Mesenchymal stem cell (in vitro differentiated cells and primary cell): ENCODE measurements at regions not wholly inside any gene's neighbourhood (a gene's known extent, or its start where the extent isn't known, plus 50 kb on each side); places are given as distances from the start of the nearest gene placed in this dataset.
A peak's percentile ranks its signal among the peaks of the same experiment; 100 is the strongest.

Experiments
- DNase-seq: peaks from one replicate; pipeline ENCODE4 v3.0.0-alpha.2; 2013
- H2AFZ ChIP-seq: one replicate; pipeline ENCODE4 v1.6.1; 2013; ENCODE audit warnings: low read depth, mild to moderate bottlenecking, control low read depth, inconsistent platforms, low read length, moderate library complexity
- H2AK5ac ChIP-seq: 2 replicates; pipeline ENCODE4 v1.6.1; 2013; ENCODE audit warnings: low read length, moderate library complexity, mild to moderate bottlenecking, inconsistent platforms; ENCODE audit not compliant: severe bottlenecking
- H2BK120ac ChIP-seq: one replicate; pipeline ENCODE4 v1.6.1; 2013; ENCODE audit warnings: low read depth, mild to moderate bottlenecking, inconsistent platforms, low read length, moderate library complexity
- H2BK12ac ChIP-seq, 2 experiments: one replicate each; pipeline ENCODE4 v1.6.1; 2013; ENCODE audit warnings: inconsistent platforms in 2 of 2, low read length in 2 of 2, mild to moderate bottlenecking in 2 of 2, moderate library complexity in 2 of 2, control low read depth in 1 of 2
- H2BK15ac ChIP-seq: one replicate; pipeline ENCODE4 v1.6.1; 2013; ENCODE audit warnings: mild to moderate bottlenecking, low read depth, inconsistent platforms; ENCODE audit not compliant: poor library complexity, severe bottlenecking
- H2BK5ac ChIP-seq: 2 replicates; pipeline ENCODE4 v1.6.1; 2013; ENCODE audit warnings: low read depth, mild to moderate bottlenecking, low read length, control low read depth, inconsistent platforms; ENCODE audit not compliant: poor library complexity, severe bottlenecking
- H3K14ac ChIP-seq, 2 experiments: one replicate each; pipeline ENCODE4 v1.6.1; 2013; ENCODE audit warnings: inconsistent platforms in 2 of 2, low read length in 2 of 2, control low read depth in 1 of 2, mild to moderate bottlenecking in 1 of 2, moderate library complexity in 1 of 2
- H3K18ac ChIP-seq, 2 experiments: one replicate each; pipeline ENCODE4 v1.6.1; 2013; ENCODE audit warnings: inconsistent platforms in 2 of 2, low read length in 2 of 2, control low read depth in 1 of 2, low read depth in 1 of 2, mild to moderate bottlenecking in 1 of 2
- H3K23ac ChIP-seq, 2 experiments: one replicate each; pipeline ENCODE4 v1.6.1; 2013; ENCODE audit warnings: inconsistent platforms in 2 of 2, low read length in 2 of 2, mild to moderate bottlenecking in 2 of 2, moderate library complexity in 2 of 2, control low read depth in 1 of 2
- H3K27ac ChIP-seq: 2 replicates; pipeline ENCODE4 v1.5.1; 2013; ENCODE audit warnings: mild to moderate bottlenecking, moderate library complexity, low read length, control low read depth, inconsistent platforms; ENCODE audit not compliant: poor library complexity, severe bottlenecking
- H3K27me3 ChIP-seq, 2 experiments: 2 replicates each; pipeline versions ENCODE4 v1.6.1 to v1.7.0; 2013; ENCODE audit warnings: low read length in 2 of 2, mild to moderate bottlenecking in 2 of 2, moderate library complexity in 2 of 2, control low read depth in 1 of 2, inconsistent platforms in 1 of 2; ENCODE audit not compliant: control insufficient read depth in 1 of 2, insufficient read depth in 1 of 2
- H3K36me3 ChIP-seq, 2 experiments: 2 replicates each; pipeline versions ENCODE4 v1.6.1 to v1.7.0; 2013; ENCODE audit warnings: low read length in 2 of 2, control low read depth in 1 of 2, inconsistent platforms in 1 of 2, low read depth in 1 of 2, mild to moderate bottlenecking in 1 of 2; ENCODE audit not compliant: insufficient read depth in 2 of 2, control insufficient read depth in 1 of 2
- H3K4ac ChIP-seq, 2 experiments: one replicate each; pipeline ENCODE4 v1.6.1; 2013; ENCODE audit warnings: inconsistent platforms in 2 of 2, low read length in 2 of 2, mild to moderate bottlenecking in 2 of 2, moderate library complexity in 2 of 2, control low read depth in 1 of 2, low read depth in 1 of 2
- H3K4me1 ChIP-seq: 2 replicates; pipeline ENCODE4 v1.6.1; 2013; ENCODE audit warnings: low read depth, low read length, control low read depth; ENCODE audit not compliant: control insufficient read depth, insufficient read depth
- H3K4me2 ChIP-seq: 2 replicates; pipeline ENCODE4 v1.6.1; 2013; ENCODE audit warnings: low read length, mild to moderate bottlenecking, inconsistent platforms; ENCODE audit not compliant: poor library complexity, severe bottlenecking
- H3K4me3 ChIP-seq, 2 experiments: 2 replicates each; pipeline versions ENCODE4 v1.5.1 to v1.7.0; 2013; ENCODE audit warnings: low read length in 2 of 2, mild to moderate bottlenecking in 2 of 2, control low read depth in 1 of 2, low read depth in 1 of 2; ENCODE audit not compliant: insufficient read depth in 1 of 2
- H3K79me1 ChIP-seq: replicated peaks from 2 replicates; pipeline ENCODE4 v1.6.1; 2013; ENCODE audit warnings: mild to moderate bottlenecking, control low read depth, low read length, inconsistent platforms; ENCODE audit not compliant: poor library complexity, severe bottlenecking
- H3K9ac ChIP-seq: 2 replicates; pipeline ENCODE4 v1.7.0; 2013; ENCODE audit warnings: mild to moderate bottlenecking, low read length, moderate library complexity
- H3K9me3 ChIP-seq: 2 replicates; pipeline ENCODE4 v1.7.0; 2013; ENCODE audit warnings: mild to moderate bottlenecking, low read length; ENCODE audit not compliant: control insufficient read depth
- H4K8ac ChIP-seq: one replicate; pipeline ENCODE4 v1.6.1; 2013; ENCODE audit warnings: inconsistent platforms, mild to moderate bottlenecking, low read length, moderate library complexity
- H4K91ac ChIP-seq: one replicate; pipeline ENCODE4 v1.6.1; 2013; ENCODE audit warnings: mild to moderate bottlenecking, low read length, inconsistent platforms
- WGBS: methylation state at CpG from one replicate; pipeline ENCODE4 v1.1.7; 2013; ENCODE audit warnings: mixed read lengths; 5-methylcytosine and 5-hydroxymethylcytosine counted together

- H4K91ac ChIP-seq, result no peak overlapping the region
- H3K14ac ChIP-seq, result no peak overlapping the region
- H3K27ac ChIP-seq, result no peak overlapping the region
- H3K9me3 ChIP-seq, result peaks cover 2% of the 10 kb centered on the region
- no peaks in the 10 kb centered on the region for H3K27me3 ChIP-seq
- no peaks in the 10 kb centered on the region for H3K4me1 ChIP-seq
- peaks cover 0 to 18% of the 10 kb centered on the region in 2 experiments for H3K36me3 ChIP-seq
- H2BK15ac ChIP-seq, result no peak overlapping the region
- no peak overlapping the region for H3K4ac ChIP-seq
- no peak overlapping the region for H2BK5ac ChIP-seq
- no peak overlapping the region for H3K23ac ChIP-seq
- H3K4me2 ChIP-seq, result no peak overlapping the region
- WGBS, result 90% methylated on average over 8 of the region's 10 CpGs
- no peak overlapping the region for H4K8ac ChIP-seq
- H3K9ac ChIP-seq, result no peak overlapping the region
- H2BK12ac ChIP-seq, result no peak overlapping the region
- no peaks in the 10 kb centered on the region for H3K79me1 ChIP-seq
- no peak overlapping the region for H2AFZ ChIP-seq
- H3K4me3 ChIP-seq, result no peak overlapping the region
- H3K18ac ChIP-seq, result no peak overlapping the region
- H2BK120ac ChIP-seq, result no peak overlapping the region
- no peak overlapping the region for H2AK5ac ChIP-seq
- peak; percentile 8 for DNase-seq
Observed at GRCh38 chr7:139159900-139160675, 50.6 kb upstream of the ZC3HAV1 start.

DNA sequence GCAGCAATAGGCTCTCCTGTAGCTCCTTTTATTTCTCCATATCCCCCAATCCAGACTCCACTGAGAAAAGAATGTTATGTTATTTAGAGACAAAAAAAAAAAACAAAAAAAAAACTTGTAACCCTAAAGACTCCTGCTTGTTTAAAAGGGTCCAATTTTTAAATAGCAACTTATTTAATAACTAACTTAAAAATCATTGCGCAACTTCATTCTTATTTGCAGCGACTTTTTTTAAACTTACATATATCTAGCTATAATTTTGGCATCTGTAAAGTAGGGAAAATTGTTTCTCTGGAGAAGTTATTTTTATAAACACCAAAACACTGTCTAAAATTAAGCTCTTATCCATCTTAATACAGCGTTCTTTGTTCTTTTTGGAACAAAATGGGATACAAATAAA, 59.0 kb upstream of the ZC3HAV1 start:
- no peak for DNase-seq
- no peak overlapping the region for H2AFZ ChIP-seq
- no peaks in the 10 kb centered on the region for H3K4me1 ChIP-seq
- H4K91ac ChIP-seq, result no peak overlapping the region
- no peak overlapping the region for H3K23ac ChIP-seq
- no peak overlapping the region for H2BK120ac ChIP-seq
- H3K4me2 ChIP-seq, result no peak overlapping the region
- no peak overlapping the region for H3K14ac ChIP-seq
- H2BK12ac ChIP-seq, result no peak overlapping the region
- H3K4me3 ChIP-seq, result no peak overlapping the region
- no CpG with 5 or more reads among the region's 3 CpGs for WGBS
- no peak overlapping the region for H3K27ac ChIP-seq
- no peak overlapping the region for H3K9ac ChIP-seq
- no peak overlapping the region for H2BK15ac ChIP-seq
- no peaks in the 10 kb centered on the region for H3K9me3 ChIP-seq
- H2AK5ac ChIP-seq, result no peak overlapping the region
- H3K18ac ChIP-seq, result no peak overlapping the region
- no peaks in the 10 kb centered on the region for H3K79me1 ChIP-seq
- H3K27me3 ChIP-seq, result no peaks in the 10 kb centered on the region
- H3K4ac ChIP-seq, result no peak overlapping the region
- H2BK5ac ChIP-seq, result no peak overlapping the region
- H4K8ac ChIP-seq, result no peak overlapping the region
- H3K36me3 ChIP-seq, result peaks cover 3 to 11% of the 10 kb centered on the region in 2 experiments

GRCh38 chr7:139169816-139170215, 60.3 kb upstream of the ZC3HAV1 start:
- H2BK5ac ChIP-seq, result no peak overlapping the region
- H4K8ac ChIP-seq, result no peak overlapping the region
- H3K9me3 ChIP-seq, result no peaks in the 10 kb centered on the region
- no peak for DNase-seq
- no peaks in the 10 kb centered on the region for H3K27me3 ChIP-seq
- H3K4ac ChIP-seq, result no peak overlapping the region
- H2BK12ac ChIP-seq, result no peak overlapping the region
- no peak overlapping the region for H3K4me2 ChIP-seq
- WGBS, result 97% methylated on average over 2 of the region's 2 CpGs
- H3K4me1 ChIP-seq, result no peaks in the 10 kb centered on the region
- no peaks in the 10 kb centered on the region for H3K79me1 ChIP-seq
- peaks cover 6 to 11% of the 10 kb centered on the region in 2 experiments for H3K36me3 ChIP-seq
- no peak overlapping the region for H2BK15ac ChIP-seq
- no peak overlapping the region for H3K27ac ChIP-seq
- no peak overlapping the region for H2BK120ac ChIP-seq
- no peak overlapping the region for H2AK5ac ChIP-seq
- H3K9ac ChIP-seq, result no peak overlapping the region
- H4K91ac ChIP-seq, result no peak overlapping the region
- H3K18ac ChIP-seq, result no peak overlapping the region
- H3K4me3 ChIP-seq, result no peak overlapping the region
- H3K14ac ChIP-seq, result no peak overlapping the region
- H3K23ac ChIP-seq, result no peak overlapping the region
- H2AFZ ChIP-seq, result no peak overlapping the region

DNA sequence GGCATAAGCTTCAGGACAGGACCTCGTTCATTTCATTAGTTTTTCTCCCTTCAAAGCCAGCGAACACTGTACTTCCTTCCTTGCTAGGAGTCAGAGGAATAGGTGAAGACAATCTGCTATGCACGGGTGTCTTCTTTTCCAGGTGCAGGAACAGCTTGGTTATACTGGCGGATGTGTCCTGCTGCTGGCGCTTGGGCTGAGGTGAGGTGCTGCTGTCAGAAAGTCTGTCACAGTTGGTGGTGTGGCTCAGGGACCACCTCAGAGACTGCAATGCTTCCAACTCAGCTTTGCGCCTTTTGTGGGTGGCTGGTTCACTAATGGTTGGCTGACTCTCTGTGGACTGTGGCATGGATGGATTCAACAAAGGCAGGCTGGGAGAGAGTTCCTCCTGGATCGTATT, 58.3 kb upstream of the UBN2 start:
- no peak overlapping the region for H3K4ac ChIP-seq

More for the DNA sequence above, 58.3 kb upstream of the UBN2 start:
- Histone ChIP-seq H4K8ac (no peak overlapping the region), H3K4me2 (no peak overlapping the region), H2AFZ (no peak overlapping the region), H2AK5ac (no peak overlapping the region), H3K9ac (no peak overlapping the region), H3K14ac (no peak overlapping the region), H3K4me3 (no peak overlapping the region), H3K23ac (no peak overlapping the region), H4K91ac (peak overlapping the region; percentile 61), H3K79me1 (no peaks in the 10 kb centered on the region), H3K27me3 (no peaks in the 10 kb centered on the region), H3K36me3 (peaks cover 6 to 11% of the 10 kb centered on the region in 2 experiments), H3K27ac (no peak overlapping the region), H2BK5ac (no peak overlapping the region), H3K4me1 (no peaks in the 10 kb centered on the region), H2BK120ac (no peak overlapping the region), H3K9me3 (no peaks in the 10 kb centered on the region), H2BK12ac (no peak overlapping the region), H3K18ac (no peak overlapping the region), H2BK15ac (no peak overlapping the region)
- DNase-seq, result no peak
- 97% methylated on average over 6 of the region's 7 CpGs for WGBS
